ENCODE measurements at regions not wholly inside any gene's neighbourhood (a gene's known extent, or its start where the extent isn't known, plus 50 kb on each side); places are given as distances from the start of the nearest gene placed in this dataset.
"Not testable (repeated sequence)": the region's sequence is repeated elsewhere in the genome, so short reads cannot be mapped to it uniquely, and the experiment has no call there.

DNA sequence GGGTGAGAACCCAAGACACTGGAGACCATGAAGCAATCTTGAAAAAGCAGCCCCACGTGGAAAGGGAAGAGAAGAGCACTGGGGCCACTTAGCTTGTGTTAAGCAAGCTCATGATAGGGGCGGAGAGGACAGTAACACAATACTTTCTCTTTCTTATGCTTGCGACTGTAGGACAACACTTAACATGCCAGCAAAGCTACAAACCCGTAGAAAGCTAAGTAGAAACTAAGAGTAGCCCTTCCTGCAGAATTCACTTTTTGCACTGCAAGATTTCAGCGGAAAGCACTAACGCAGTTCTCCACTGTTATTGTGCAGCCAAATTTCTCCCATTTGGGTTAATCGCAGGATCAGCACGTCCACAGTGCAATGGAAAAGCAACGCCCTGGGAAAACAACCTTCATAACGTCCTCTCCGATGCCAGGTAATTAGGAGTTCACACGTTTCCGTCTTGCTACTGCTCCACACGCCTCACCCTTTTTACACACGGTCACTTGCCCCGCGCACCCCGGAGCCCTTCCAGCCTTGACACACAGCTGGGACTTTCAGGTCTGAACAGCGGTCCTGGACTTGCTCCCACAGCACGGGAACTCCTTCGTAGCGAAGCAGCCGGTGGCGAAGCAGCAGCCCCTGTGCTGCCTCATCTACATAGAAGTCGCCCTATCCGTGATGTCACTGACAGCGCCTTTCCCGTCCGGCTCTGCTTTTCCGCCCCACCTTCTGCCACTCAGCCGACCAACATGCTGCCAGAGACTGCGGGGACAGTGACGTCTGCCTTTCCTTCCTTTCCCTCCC is 148.6 kb downstream of the PPIAL4G start:
- no peaks in the 10 kb centered on the region for H3K9me3 ChIP-seq
- H3K27me3 ChIP-seq = peaks cover 20% of the 10 kb centered on the region
- H3K27ac ChIP-seq = peak overlapping the region; percentile 81 to 86 (median 82)
- H3K36me3 ChIP-seq = no peaks in the 10 kb centered on the region
- DNase-seq = peak; percentile 92
- TF ChIP-seq EP300 (IDR thresholded peaks at IDR 0.05; ENCODE audit: low read depth) (peak; percentile 9), POLR2AphosphoS5 (IDR thresholded peaks at IDR 0.05) (peak; percentile 71 to 99 (median 98)), POLR2A (IDR thresholded peaks at IDR 0.05) (peak; percentile 97)
- TF ChIP-seq, protein P1, sequence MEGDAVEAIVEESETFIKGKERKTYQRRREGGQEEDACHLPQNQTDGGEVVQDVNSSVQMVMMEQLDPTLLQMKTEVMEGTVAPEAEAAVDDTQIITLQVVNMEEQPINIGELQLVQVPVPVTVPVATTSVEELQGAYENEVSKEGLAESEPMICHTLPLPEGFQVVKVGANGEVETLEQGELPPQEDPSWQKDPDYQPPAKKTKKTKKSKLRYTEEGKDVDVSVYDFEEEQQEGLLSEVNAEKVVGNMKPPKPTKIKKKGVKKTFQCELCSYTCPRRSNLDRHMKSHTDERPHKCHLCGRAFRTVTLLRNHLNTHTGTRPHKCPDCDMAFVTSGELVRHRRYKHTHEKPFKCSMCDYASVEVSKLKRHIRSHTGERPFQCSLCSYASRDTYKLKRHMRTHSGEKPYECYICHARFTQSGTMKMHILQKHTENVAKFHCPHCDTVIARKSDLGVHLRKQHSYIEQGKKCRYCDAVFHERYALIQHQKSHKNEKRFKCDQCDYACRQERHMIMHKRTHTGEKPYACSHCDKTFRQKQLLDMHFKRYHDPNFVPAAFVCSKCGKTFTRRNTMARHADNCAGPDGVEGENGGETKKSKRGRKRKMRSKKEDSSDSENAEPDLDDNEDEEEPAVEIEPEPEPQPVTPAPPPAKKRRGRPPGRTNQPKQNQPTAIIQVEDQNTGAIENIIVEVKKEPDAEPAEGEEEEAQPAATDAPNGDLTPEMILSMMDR (IDR thresholded peaks at IDR 0.05) = peak in 1 of 5 experiments; percentile 12
- H3K4me1 ChIP-seq = peaks cover 4 to 35% (median 17%) of the 10 kb centered on the region in 4 donors
- in situ Hi-C loops (cut with MboI; ENCODE audit: low pct_ligation_motif_present in 1 of 4, low pct_unique_long_range_greater_than_20kb in 1 of 4, low sequenced_read_pairs in 3 of 4) = no loop called here
- peak overlapping the region; percentile 22 to 49 (median 32) for H3K4me3 ChIP-seq
- intact Hi-C loops (cut with DNase I; ENCODE audit: low total_unique reads) = no loop called here
- WGBS, 2 donors (ENCODE audit: low coverage in 1 of 2) = 0% methylated on average over 3 to 33 of the region's 33 CpGs

DNA sequence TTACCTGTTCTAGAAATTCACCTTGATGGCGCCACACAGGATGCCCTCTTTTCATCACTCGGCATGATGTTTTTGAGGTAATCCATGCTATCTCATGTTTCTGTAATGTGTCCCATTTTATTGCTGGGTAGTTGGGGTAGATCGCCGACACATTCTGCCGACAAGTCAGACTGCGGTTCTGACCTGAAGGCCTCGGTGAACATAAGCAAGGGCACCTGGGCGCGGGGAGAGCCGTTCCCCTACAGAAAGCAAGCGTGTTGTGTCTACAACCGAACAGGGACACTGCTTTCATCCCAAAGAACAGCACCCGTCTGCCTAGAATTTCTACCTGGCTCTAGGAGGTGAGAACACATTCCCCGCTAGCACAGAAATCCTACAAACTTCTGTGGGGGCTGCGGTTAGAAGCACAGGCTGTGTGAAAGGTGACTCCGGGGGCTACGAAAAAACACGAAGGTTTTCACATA is 149.2 kb downstream of the PPIAL4G start:
- Histone ChIP-seq H3K36me3 (no peaks in the 10 kb centered on the region), H3K27ac (peak overlapping the region; percentile 81 to 86 (median 82)), H3K9me3 (no peaks in the 10 kb centered on the region), H3K27me3 (peaks cover 26% of the 10 kb centered on the region), H3K4me3 (peak overlapping the region; percentile 0 to 49 (median 32)), H3K4me1 (peaks cover 4 to 35% (median 17%) of the 10 kb centered on the region in 4 donors)
- in situ Hi-C loops (cut with MboI; ENCODE audit: low pct_ligation_motif_present in 1 of 4, low pct_unique_long_range_greater_than_20kb in 1 of 4, low sequenced_read_pairs in 3 of 4) = no loop called here
- 4 to 56% methylated on average over 2 to 18 of the region's 18 CpGs for WGBS, 2 donors (ENCODE audit: low coverage in 1 of 2)
- intact Hi-C loops (cut with DNase I; ENCODE audit: low total_unique reads) = no loop called here
- TF ChIP-seq POLR2AphosphoS5 (IDR thresholded peaks at IDR 0.05) (no peak), EP300 (IDR thresholded peaks at IDR 0.05; ENCODE audit: low read depth) (no peak)
- TF ChIP-seq, protein P1 (IDR thresholded peaks at IDR 0.05) = peak in 1 of 5 experiments; percentile 5
- no peak for DNase-seq

DNA sequence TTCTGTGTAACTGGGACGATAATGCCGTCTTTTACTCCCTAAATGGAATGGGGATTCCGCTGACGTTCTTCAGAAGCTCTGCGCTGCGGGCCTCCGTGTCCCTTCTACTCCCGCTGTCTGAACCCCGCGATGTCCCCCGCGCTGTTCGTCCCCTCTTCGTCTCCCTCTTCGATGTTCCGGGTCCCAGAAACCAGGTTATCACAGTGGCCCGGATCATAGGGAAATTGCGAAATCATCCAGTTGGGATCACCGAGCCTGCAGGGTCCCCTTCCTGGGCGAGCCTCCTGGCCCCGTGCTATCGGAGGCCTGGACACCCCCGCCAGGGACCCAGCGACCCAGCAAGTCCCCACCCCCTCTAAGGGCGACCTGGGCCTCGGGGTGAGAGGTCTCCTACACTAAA is 154.2 kb downstream of the PPIAL4G start:
- intact Hi-C loops (cut with DNase I; ENCODE audit: low total_unique reads) (no loop called here), in situ Hi-C loops (cut with MboI; ENCODE audit: low pct_ligation_motif_present in 1 of 4, low pct_unique_long_range_greater_than_20kb in 1 of 4, low sequenced_read_pairs in 3 of 4) (no loop called here)
- H3K4me1 ChIP-seq = peaks cover 4 to 9% (median 6%) of the 10 kb centered on the region in 4 donors
- TF ChIP-seq POLR2A (IDR thresholded peaks at IDR 0.05) (no peak), EP300 (IDR thresholded peaks at IDR 0.05; ENCODE audit: low read depth) (no peak), POLR2AphosphoS5 (IDR thresholded peaks at IDR 0.05) (no peak)
- TF ChIP-seq, protein P1 (IDR thresholded peaks at IDR 0.05) = no peak
- no peak overlapping the region for H3K27ac ChIP-seq
- no peaks in the 10 kb centered on the region for H3K36me3 ChIP-seq
- no peak overlapping the region for H3K4me3 ChIP-seq
- peaks cover 32% of the 10 kb centered on the region for H3K27me3 ChIP-seq
- H3K9me3 ChIP-seq = no peaks in the 10 kb centered on the region
- WGBS, 2 donors (ENCODE audit: low coverage in 1 of 2) = 67% methylated on average over 26 of the region's 26 CpGs; no CpG with 5 or more reads in 1 of the 2 donors
- no peak for DNase-seq

DNA sequence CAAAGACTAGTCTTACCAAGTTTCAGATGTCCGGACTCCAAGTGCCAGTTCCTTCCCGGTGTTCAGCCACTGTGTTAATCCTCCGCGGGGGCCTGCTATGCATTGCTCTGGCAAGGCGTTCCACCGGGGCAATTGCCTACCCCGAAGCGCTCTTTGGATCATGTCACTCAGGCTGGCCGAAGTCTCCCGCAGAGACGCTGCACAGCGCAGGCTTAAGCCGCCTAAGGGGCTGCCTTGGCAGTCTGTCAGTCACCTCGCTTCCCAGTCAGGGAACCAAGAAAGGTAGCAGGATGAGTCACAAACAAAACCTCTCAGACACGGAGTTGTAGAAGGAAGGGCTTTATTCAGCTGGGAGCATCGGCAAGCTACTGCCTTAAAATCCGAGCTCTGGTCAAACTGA is 158.1 kb downstream of the PPIAL4G start:
- DNase-seq; intact Hi-C loops (cut with DNase I; ENCODE audit: low total_unique reads): not testable (repeated sequence)

DNA sequence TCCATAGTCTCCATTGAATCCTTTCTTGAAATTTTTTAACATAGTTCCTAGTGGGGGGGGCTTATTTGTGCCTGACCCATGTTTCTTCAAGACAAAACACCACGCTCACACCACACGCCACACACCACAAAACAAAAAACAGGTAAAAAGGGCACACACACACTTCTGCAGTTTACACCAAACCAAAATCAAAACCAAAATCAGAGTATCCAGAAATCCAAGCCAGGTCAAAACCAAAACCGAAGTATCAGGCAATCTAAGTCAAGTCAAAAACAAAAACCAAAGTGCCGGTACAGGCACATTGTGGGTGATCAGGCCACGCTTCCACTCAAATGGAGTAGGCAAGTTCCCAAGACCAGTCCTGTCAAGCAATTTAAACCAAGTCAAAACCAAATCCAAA is 158.6 kb downstream of the PPIAL4G start:
- H3K4me1 ChIP-seq; H3K27ac ChIP-seq; in situ Hi-C loops (cut with MboI; ENCODE audit: low pct_ligation_motif_present in 1 of 4, low pct_unique_long_range_greater_than_20kb in 1 of 4, low sequenced_read_pairs in 3 of 4); DNase-seq; H3K9me3 ChIP-seq; intact Hi-C loops (cut with DNase I; ENCODE audit: low total_unique reads); H3K4me3 ChIP-seq; H3K36me3 ChIP-seq: not testable (repeated sequence)
- 87 to 93% methylated on average over 5 of the region's 5 CpGs for WGBS, 2 donors (ENCODE audit: low coverage in 1 of 2)
- H3K27me3 ChIP-seq = peaks cover 13% of the 10 kb centered on the region

More for the DNA sequence above, 158.1 kb downstream of the PPIAL4G start:
- H3K9me3 ChIP-seq; H3K4me3 ChIP-seq; in situ Hi-C loops (cut with MboI; ENCODE audit: low pct_ligation_motif_present in 1 of 4, low pct_unique_long_range_greater_than_20kb in 1 of 4, low sequenced_read_pairs in 3 of 4); H3K36me3 ChIP-seq; H3K4me1 ChIP-seq; H3K27ac ChIP-seq: not testable (repeated sequence)
- peaks cover 17% of the 10 kb centered on the region for H3K27me3 ChIP-seq
- WGBS, 2 donors (ENCODE audit: low coverage in 1 of 2) = 82 to 94% methylated on average over 4 to 17 of the region's 17 CpGs

DNA sequence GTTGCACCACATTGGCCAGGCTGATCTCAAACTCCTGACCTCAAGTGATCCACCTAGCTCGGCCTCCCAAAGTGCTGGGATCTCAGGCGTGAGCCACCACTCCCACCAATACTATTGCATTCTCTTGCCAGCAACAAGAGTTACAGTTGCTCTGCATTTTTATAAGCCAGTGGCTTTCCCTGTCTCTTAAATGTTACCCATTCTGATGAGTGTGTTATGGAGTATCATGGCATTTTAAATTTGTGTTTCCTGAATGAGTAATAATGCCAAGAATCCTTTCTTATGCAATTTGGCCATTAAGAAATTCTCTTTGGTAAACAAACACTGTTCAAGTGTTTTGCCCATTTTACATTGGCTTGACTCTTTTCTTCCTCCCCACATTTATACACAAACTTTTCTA is 163.0 kb downstream of the PPIAL4G start:
- 98% methylated on average over 2 of the region's 2 CpGs; no CpG with 5 or more reads in 1 of the 2 donors for WGBS, 2 donors (ENCODE audit: low coverage in 1 of 2)
- in situ Hi-C loops (cut with MboI; ENCODE audit: low pct_ligation_motif_present in 1 of 4, low pct_unique_long_range_greater_than_20kb in 1 of 4, low sequenced_read_pairs in 3 of 4); DNase-seq; intact Hi-C loops (cut with DNase I; ENCODE audit: low total_unique reads); H3K9me3 ChIP-seq; H3K4me3 ChIP-seq; H3K27ac ChIP-seq; H3K36me3 ChIP-seq; H3K4me1 ChIP-seq: not testable (repeated sequence)
- H3K27me3 ChIP-seq = peaks cover 31% of the 10 kb centered on the region

Data from transverse colon (tissue), 4 donors.